PC-9 (cell line): ENCODE measurements at regions not wholly inside any gene's neighbourhood (a gene's known extent, or its start where the extent isn't known, plus 50 kb on each side); places are given as distances from the start of the nearest gene placed in this dataset.

ENCODE experiments used
- EZH2 ChIP-seq: fragments of 200-600 bp; sonication (generic); IDR thresholded peaks from 2 replicates; pipeline ENCODE4 v1.8.0; 2017; ENCODE audit warnings: antibody characterized with exemption, low read depth
- TF ChIP-seq, protein P1 (sequence below): fragments of 200-600 bp; sonication (generic); conservative IDR thresholded peaks from 2 replicates; pipeline ENCODE4 v1.6.1; 2017; ENCODE audit warnings: mixed run types, antibody characterized with exemption, mild to moderate bottlenecking, moderate library complexity

DNA sequence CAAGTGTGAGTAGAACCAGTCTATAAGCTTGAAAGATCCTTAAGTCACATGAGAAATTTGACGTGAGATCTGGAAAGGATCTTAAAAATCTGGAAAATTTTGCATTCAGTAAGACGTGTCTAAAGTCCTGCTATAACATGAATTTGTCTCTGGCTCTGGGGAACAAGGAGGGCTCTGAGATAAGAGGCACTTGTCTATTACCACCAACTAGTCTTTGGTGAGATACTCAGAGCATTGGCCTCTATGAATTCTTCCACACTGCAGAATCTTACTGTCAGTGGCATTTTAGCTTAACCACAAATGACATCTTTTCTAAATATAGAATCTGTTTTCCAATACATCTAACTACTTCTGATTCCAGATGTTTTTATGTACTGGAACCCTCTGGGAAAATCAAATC, 1504.5 kb downstream of the DPP10 start:
- TF ChIP-seq, protein P1, sequence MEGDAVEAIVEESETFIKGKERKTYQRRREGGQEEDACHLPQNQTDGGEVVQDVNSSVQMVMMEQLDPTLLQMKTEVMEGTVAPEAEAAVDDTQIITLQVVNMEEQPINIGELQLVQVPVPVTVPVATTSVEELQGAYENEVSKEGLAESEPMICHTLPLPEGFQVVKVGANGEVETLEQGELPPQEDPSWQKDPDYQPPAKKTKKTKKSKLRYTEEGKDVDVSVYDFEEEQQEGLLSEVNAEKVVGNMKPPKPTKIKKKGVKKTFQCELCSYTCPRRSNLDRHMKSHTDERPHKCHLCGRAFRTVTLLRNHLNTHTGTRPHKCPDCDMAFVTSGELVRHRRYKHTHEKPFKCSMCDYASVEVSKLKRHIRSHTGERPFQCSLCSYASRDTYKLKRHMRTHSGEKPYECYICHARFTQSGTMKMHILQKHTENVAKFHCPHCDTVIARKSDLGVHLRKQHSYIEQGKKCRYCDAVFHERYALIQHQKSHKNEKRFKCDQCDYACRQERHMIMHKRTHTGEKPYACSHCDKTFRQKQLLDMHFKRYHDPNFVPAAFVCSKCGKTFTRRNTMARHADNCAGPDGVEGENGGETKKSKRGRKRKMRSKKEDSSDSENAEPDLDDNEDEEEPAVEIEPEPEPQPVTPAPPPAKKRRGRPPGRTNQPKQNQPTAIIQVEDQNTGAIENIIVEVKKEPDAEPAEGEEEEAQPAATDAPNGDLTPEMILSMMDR, result no peak
- TF ChIP-seq EZH2, result no peak
